Stimulated activated CD4-positive, alpha-beta T cell treated with anti-CD3 and anti-CD28 coated beads, Interleukin-1b, Interleukin-23, amount 100 ng/mL, for 48 hours (primary cell): ENCODE measurements at regions not wholly inside any gene's neighbourhood (a gene's known extent, or its start where the extent isn't known, plus 50 kb on each side); places are given as distances from the start of the nearest gene placed in this dataset.
"Not testable (repeated sequence)": the region's sequence is repeated elsewhere in the genome, so short reads cannot be mapped to it uniquely, and the experiment has no call there.

Experiments used
- DNase-seq: peaks from one replicate; pipeline ENCODE4 v3.0.0-alpha.2; 2020

DNA sequence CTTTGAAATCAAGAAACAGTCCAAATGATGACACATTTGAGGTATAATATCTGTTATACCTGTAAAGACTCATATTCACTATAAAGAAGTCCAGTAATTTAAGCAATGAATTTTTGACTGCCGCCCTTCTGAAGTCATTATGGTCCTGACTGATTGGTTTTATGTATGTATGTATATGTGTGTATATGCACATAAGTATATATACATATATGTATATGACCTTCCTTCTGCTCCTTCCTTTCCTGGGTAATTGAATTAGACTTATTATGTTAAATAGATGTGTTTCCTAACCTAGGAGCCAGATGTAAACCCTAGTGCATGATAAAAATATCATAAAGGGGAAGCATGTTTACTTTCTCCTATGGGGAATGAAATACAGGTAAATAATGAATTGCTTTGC is 343.1 kb upstream of the BRINP1 start:
- no peak for DNase-seq

DNA sequence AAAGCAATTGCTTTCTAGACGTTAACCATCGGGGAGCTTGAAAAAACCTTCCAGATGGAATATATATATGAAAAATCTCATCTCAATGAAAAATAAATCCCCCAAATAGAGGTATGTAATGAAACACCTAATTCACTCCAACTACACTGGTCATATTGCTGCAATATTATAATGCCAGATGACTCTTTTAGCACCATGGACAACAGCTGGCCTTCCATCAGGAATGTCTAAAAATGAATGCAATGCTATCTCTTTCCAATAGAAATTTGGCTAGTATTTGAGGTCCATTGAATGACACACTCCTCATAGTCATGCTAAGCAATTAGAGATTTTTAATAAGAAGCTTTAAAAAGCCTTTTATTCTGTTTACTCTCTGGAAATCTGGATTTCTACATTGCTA is 340.2 kb upstream of the BRINP1 start:
- no peak for DNase-seq

DNA sequence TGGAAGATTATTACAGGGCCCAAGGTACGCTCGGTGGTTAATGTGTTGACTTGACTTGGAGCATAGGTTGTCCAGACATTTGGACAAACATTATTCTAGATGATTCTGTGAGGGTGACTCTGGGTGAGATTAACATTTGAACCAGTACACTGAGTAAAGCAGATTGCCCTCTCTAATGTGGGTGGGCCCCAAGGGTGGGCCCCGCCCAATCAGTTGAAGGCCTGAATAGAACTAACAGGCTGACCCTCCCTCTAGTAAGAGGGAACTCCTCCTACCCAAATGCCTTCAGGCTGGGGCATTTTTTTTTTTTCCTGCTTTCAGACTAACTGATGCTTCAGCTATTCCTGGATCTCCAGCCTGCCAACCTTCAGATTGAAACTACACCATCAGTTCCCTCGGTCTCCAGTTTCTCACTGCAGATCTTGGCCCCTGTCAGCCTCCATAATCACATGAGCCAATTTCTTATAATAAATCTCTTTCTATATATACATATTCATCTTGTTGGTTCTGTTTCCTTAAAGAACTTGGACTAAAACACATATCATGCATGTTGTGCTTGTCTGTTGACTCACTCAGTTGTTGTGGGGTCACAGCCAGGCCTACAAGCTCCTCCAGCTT is 338.1 kb upstream of the BRINP1 start:
- DNase-seq, result no peak

DNA sequence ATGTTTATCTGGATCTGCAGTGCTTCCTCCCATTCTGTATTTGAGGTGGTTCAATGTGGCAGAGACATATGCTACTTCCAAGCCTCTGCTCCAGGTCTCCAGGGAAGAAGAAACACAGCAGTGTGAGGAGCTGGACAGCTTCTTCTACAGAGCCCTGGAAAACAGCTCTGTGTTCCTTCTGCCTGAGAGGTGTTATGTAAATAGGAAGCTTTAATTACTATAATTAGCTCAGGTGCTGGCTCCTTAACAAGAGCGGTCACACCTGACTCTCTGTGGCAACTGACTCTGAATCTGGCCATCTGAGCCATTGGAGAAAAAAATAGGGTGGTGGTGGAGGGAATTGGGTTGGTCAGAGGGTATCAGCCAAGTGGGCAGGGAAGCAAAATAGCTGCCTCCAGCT is 332.4 kb upstream of the BRINP1 start:
- DNase-seq, result no peak

DNA sequence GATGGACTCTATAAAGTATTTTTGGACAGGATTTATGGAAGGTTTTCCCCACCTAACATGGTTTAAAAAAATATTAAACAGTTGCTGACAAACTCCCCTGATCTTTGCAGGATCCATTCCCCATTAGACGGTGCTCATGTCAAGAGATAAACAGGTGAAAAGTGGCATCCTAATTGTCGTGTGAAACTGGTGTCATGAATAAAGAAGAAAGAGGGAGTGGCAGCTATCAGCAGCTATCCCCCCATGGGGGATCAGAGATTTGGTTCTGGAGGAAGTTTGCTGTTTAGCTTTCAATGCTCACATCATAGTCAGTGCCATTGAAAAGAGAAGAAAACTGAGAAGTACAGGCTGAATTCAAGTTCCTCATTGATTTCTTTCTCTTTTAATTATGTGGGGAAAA is 329.3 kb upstream of the BRINP1 start:
- no peak for DNase-seq

DNA sequence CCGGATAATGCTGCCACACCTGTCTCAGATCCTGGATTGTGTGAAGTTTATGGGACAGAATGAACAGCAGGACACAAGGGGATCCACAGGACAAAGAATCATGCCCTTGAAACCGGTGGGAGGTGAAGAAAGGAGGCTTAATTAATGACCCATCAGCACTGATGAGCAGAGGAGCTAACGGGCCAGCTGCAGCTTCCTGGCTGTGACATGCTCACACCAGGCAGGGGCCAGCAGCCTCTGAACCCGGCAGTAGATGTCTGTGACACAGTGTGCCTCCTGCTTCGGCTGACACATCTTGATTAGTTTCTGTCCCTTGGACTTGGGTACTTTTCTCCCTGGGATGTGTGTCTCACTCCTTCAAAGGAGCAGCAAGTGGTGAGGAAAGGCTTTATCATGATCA is 328.8 kb upstream of the BRINP1 start:
- no peak for DNase-seq

DNA sequence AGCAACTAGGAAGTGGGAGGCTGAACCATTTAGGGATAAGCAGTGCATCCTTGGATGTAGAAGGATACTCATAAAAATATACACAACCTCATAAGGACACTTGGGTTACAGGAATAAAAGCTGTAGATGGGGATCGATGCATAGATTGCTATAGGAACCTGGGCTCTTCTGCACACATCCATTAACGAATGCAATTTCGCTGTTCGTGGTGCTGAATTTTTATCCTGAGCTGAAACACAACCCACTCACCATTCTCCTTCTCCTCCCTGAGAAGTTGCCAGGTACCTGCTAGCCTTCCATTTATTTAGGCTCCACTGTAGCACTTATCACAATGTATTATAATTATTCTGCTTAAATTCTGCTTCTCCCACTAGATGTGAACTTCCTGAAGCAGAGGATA is 320.6 kb upstream of the BRINP1 start:
- DNase-seq, result no peak

DNA sequence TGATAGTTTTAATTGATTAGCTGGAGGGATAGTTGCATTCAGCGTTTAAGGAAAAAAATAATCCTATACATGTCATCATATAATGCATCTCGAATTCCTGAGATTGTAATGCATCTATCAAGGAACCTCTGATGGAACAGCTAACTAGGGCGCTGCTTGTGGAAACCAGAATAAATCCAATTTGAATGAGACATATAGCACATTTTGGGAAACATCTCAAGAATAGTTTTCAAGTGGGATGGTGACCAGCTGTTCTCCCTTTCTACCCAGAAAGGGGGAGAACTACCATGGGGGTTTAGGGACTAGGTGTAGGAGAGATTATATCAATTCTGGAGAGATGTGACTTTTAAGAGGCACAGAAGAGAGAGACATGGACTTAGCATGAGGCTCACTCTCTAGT is 319.3 kb upstream of the BRINP1 start:
- DNase-seq, result no peak

DNA sequence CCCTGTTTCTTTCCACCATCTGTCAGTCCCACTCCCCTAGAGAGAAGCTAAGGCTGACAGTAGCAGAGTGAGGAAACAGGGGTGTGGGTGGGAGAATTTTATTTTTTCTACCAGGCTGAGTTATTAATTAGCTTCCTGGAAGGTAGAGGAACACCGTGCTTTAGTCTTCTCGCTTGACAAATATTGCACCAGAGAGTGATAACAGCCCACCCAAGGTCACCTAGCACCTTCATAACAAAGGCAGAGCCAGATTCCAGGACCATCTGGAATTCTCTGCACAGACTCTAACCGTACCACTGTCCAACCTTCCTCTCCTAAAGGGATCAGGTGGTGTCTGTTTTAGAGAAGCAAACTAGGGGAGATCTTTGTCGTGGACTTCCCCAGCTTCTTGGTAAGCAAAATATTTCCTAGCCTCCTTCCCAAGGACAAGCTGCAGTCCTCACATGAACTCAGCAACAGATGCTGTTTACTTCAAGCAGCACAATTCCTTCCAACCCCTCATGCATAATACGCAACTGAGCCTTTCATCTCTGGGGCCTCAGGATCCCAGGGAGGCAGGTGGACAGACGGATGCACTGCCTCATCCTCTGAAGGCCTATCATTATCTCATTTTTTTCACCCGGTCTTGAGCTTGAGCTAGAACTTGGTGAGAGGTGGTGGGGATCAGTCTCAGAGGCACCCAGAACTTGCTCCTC is 308.7 kb upstream of the BRINP1 start:
- no peak for DNase-seq

DNA sequence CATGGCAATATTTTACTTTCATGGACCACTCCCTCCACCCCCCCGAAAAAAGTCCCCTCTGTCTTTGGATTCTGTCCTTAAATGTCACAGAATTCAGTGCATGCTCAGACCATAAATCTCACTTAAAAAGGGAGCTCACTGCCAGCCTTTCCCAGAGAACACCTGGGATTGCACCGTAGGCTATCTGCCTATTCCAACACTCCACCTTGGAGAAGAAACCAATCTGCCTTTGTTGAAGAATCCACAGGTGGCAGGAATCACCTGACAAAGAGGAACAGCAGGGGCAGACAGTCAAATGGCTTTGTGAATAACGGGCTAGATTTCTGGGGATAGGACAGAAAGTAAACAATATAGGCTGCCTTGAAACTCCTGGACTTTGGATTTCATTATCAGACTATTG is 306.7 kb upstream of the BRINP1 start:
- no peak for DNase-seq

DNA sequence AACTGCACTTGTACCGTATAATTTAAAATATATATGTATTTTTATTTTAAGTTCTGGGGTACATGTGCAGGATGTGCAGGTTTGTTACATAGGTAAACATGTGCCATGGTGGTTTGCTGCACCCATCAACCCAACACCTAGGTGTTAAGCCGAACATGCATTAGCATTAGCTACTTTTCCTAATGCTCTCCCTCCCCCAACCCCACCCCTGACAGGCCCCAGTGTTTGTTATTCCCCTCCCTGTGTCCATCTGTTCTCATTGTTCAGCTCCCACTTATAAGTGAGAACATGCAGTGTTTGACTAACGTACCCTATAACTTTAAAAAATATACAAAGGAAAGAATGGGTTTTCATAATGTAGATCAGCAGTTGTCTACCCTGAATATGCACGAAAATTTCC is 303.5 kb upstream of the BRINP1 start:
- DNase-seq, result not testable (repeated sequence)

DNA sequence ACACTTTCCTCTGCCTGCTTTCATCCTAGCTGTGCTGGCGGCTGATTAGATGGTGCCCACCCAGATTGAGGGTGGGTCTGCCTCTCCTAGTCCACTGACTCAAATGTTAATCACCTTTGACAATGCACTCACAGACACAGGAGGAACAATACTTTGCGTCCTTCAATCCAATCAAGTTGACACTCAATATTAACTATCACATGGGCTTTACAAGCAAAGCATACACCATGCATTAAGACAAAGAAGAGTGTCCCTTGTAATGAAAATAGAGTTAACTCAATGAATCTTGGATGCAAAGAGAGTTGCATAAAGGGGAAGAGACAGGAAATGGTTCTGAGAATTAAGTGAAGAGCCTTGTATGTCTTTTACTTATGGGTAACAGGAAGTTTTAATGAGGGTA is 298.7 kb upstream of the BRINP1 start:
- DNase-seq, result no peak

DNA sequence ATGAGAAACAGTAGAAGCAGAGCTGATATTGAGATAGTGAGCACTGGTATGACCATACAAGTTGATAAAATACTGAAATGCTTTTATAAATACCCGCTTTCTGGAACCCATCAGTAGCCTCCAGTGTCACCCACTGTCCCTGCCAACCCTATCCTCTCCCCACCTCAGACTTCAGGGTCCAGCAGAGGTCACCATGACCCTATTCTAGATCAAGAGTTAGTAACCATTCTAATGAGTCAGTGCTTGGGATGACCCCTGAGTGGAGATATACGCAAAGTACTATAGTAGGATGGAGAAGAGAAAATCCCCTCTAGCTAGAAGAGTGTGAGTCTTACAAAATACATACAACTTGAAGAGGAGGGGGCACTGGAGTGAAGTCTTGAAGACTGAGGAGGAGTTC is 297.9 kb upstream of the BRINP1 start:
- DNase-seq, result no peak

DNA sequence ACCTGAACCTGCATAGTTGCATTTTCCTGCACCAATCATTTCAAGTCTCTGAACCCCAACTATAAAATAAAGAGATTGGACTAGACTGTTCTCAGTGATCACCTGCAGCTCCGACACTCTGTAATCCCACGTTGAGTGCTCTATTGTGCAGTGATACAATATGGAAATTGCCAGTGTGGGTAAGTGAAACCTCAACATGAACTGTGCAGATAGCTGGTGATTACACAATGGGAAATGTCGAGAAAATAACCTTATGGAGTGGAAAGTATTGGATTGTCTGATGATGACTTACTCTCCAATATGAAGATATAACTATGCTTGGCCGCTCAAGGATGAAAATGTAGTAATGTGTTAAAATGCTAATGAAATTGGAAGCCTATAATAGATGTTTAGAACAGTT is 293.1 kb upstream of the BRINP1 start:
- no peak for DNase-seq

DNA sequence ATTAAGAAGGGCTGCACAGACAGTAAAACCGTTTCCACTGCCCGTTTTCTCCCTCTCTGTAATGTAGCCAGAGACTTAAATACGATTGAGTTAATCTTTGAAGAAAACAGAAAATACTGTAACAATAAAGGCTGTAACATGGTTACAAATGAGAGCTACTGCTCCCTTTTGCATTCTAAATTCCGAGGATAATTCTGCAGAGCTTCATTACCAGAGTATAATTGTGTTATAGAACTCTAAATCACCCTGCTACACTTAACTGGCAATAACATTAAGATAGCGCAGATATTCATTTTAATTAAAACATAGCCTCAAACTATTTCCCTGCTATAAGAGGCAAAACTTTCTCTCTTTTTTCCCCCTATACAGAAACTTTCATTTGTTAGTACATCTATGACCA is 283.7 kb upstream of the BRINP1 start:
- DNase-seq, result no peak

DNA sequence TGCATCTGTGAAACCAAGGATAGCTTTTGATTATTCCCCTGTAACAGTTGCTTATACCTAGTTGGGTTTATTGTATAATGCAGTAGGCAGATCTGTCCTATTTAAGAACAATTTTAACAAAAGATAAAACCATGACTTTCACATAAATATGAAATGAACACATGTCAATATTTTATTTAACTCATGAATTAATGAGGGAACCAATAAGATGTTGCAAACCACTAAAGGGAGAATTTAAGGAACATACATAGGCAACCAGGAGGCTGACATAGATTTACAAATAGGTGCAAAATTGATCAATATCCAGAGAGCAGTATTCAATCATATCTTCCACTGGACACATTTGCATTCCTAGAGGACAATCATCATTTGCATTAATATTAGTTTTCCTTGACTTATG is 280.0 kb upstream of the BRINP1 start:
- DNase-seq, result no peak

DNA sequence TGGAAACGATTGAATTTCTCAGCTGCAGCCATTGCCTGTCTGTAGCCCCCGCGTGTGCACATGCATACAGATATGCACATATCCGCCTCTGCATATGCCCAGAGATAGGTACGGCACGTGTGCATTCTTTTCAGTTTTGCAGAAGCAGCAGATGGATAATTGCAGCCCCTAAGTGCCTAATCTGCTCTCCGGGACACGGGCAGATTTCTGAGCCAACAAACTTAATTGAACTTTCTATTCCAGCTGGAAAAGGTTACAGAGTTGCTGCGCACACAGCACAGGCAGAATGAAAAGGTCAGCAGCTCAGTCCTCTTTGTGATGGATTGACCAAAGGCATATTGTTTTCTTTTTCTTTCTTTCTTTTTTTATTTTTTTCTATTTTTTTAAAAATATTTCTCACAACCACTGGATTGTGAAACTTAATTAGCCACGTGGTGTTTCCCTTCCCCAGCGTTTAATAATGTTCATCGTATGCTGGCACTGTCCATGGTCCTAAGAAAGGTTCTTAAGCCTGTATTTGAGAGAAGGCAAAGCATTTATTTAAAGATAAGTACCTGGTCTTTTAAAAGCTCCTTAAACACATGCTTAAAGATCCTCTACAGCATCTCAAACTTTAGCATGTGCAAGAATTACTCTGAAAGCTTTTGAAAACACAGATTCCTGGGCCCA is 270.2 kb upstream of the BRINP1 start:
- DNase-seq, result no peak

DNA sequence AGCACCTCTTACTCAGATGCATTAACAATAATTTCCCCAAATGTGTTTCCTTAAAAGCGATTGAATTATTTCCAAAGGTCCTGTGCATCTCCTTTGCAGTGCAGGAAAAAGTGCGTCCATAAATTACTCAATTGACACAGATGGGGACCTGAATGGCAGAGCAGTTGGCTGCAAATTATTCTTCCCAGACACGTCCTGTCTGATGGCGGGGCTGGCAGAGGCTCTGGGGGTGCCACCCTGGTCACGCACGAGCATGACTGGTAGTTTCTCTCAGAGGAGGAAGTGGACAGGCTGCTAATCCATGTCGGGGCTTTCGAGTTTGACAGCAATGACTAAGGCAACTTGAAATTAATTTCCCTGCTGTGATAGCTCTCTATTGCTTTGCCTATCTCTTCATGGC is 264.8 kb upstream of the BRINP1 start:
- DNase-seq, result no peak

DNA sequence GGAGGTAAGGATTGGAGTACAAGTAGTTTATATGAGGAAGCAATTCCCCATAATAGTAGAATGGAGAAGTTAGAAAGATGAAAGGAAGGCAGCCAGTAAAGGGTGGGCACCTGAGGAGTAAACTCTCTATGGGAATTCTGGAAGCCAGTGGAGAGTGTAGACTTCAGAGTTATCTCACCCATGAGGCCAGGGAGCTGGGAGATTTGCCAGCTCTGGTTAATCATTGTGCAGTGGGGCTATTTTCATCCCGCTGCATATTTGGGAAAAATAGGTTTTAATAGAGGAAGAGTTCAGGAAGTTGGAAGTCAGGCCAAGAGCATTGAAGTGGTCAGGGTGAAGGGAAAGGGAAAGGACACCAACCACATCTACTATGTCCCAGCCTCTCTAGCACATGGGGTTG is 242.3 kb upstream of the BRINP1 start:
- no peak for DNase-seq

DNA sequence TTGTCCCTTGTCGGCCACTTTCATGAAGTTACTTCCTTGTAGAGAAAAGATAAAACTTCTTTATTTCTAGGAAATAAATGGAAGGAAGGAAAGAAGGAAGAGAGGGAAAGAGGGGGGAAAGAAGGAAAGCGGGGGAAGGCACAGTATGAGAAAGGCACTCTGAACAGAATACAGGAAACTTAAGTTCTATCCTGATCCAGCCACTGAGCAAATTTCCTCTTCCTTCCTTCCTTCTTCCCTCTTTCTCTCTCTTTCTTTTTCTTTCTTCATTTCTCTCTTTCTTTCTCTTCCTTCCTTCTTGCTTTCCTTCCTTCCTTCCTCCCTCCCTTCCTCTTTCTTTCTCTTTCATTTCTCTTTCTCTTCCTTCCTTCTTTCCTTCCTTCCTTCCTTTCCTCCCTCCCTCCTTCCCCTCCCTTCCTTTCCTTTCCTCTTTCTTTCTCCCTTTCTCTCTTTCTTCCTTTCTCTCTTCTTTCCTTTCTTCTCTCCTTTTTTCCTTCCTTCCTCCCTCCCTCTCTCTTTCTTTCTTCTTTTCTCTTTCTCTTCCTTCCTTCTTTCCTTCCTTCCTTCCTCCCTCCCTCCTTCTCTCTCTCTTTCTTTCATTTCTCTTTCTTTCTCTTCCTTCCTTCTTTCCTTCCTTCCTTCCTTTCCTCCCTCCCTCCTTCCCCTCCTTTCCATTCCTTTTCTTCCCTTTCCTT is 240.2 kb upstream of the BRINP1 start:
- DNase-seq, result no peak

DNA sequence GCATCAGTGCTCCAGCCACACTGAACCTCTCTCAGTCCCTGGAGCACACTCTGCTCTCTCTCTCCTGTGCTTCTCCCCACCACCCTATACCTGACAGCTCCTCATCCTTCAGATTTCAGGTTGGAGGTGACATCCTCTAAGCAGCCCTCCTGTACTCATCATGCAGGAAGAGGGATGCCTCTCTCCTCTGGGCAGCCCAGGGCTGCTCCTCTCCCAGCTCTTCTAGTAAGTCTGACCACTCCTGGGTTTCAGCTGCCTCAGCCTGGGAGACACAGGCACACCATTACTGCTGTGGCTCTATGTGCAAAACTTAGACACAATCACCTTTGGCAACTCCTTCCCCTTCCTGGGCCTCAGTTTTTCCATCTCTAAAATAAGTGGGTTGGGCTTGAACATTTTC is 232.4 kb upstream of the BRINP1 start:
- DNase-seq, result no peak

DNA sequence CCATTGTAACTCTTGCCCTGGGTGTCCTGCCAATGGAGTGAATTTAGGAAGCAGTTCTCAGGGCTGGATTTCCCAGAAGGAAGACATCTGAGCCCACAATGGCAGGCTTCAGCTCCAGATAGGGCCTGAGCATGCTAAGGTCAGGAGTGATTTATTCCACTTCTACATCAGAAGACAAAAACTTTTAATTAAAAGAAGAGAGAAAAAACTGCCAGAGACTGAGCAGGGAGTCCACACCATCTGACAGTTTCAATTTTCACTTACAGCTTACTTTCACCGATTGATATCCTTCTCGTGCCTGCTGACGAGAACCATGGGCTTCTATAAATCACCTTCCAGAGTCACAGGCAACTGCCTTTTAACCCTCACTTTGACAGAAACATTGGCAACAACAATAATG is 228.3 kb upstream of the BRINP1 start:
- no peak for DNase-seq

DNA sequence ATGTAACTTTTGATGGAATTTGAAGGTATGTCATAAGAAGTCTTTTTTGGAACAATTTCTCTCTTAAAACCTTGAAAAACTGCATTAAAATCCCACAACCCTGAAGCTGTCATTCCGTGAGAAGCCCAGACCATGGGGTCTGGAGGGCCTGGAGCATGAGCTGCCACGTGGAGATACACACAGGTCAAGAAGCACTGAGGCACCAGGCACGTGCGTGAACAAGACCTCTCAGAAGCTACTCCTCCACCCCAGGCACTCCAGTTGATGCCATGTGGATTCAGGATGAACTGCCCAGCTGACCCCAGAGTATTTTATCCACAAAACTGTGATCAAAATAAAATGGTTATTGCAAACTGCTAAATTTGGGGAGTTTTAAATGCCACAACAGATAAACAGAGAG is 227.5 kb upstream of the BRINP1 start:
- no peak for DNase-seq
